HCT116 (cell line): ENCODE measurements at regions not wholly inside any gene's neighbourhood (a gene's known extent, or its start where the extent isn't known, plus 50 kb on each side); places are given as distances from the start of the nearest gene placed in this dataset.

ENCODE experiments used
- ATAC-seq: fragments of 200-7000 bp; cut with Tn5 transposase; 2 replicates; pipeline ENCODE4 v1.9.1; 2020; ENCODE audit warnings: mild to moderate bottlenecking, moderate library complexity
- BruUV-seq: library from RNA; stranded (reverse); fragments of 400-500 nt; replicated peaks from 2 replicates; lab custom pipeline; 2021; lab: Mats Ljungman, UMichigan
- CTCF ChIA-PET: fragments of 300-600 bp; sonication (Branson Sonifier 250); formaldehyde crosslinking; loops from one replicate; lab custom pipeline; 2021; ENCODE audit warnings: antibody characterized with exemption; lab: Charles Lee
- POLR2A ChIA-PET: fragments of 300-600, 350-600 bp; sonication (Branson Sonifier 250); formaldehyde crosslinking; loops from one replicate; lab custom pipeline; 2021; ENCODE audit warnings: antibody characterized with exemption; lab: Charles Lee
- RAD21 ChIA-PET, 2 experiments: fragments of 300-600 bp; sonication (Branson Sonifier 250); formaldehyde crosslinking; loops; one replicate each; lab custom pipeline; 2023; ENCODE audit warnings: low total read pairs in 2 of 2; ENCODE audit not compliant: uncharacterized antibody in 2 of 2, unreplicated experiment in 2 of 2, low non-redundant PET in 1 of 2; lab: Charles Lee
- DNase-seq: peaks from one replicate; pipeline ENCODE4 v3.0.0-alpha.2; 2010; ENCODE audit warnings: low read depth, low spot score
- H2AFZ ChIP-seq: fragments of 200-600 bp; shearing (Covaris generic), sonication (generic); 2 replicates; pipeline ENCODE4 v1.6.1; 2017; ENCODE audit warnings: low read depth, mixed run types, mixed read lengths, antibody characterized with exemption, low read length; ENCODE audit not compliant: poor library complexity, severe bottlenecking
- H3K27ac ChIP-seq: 2 replicates; pipeline ENCODE4 v1.5.1; 2012; ENCODE audit warnings: low read depth, low read length
- H3K27me3 ChIP-seq: fragments of 200-600 bp; sonication (generic); 2 replicates; pipeline ENCODE4 v1.6.1; 2016; ENCODE audit warnings: mixed run types, low read length, mixed read lengths; ENCODE audit not compliant: insufficient read depth
- H3K36me3 ChIP-seq, 2 experiments: fragments of 200-500 bp in 1 of 2; fragments of 200-600 bp in 1 of 2; sonication (Bioruptor generic) in 1 of 2; sonication (generic) in 1 of 2; 2 replicates each; pipeline versions ENCODE4 v1.5.1 to v1.6.1; 2014 to 2016; ENCODE audit warnings: low read length in 2 of 2, inconsistent platforms in 1 of 2, mixed read lengths in 1 of 2, mixed run types in 1 of 2; ENCODE audit not compliant: insufficient read depth in 2 of 2, control insufficient read depth in 1 of 2
- H3K4me1 ChIP-seq, 2 experiments: fragments of 200-600 bp in 1 of 2; sonication (generic) in 1 of 2; 2 replicates each; pipeline versions ENCODE4 v1.5.1 to v1.6.1; 2012 to 2017; ENCODE audit warnings: low read length in 2 of 2, inconsistent platforms in 1 of 2, mild to moderate bottlenecking in 1 of 2, mixed read lengths in 1 of 2, mixed run types in 1 of 2, moderate library complexity in 1 of 2; ENCODE audit not compliant: insufficient read depth in 2 of 2, control insufficient read depth in 1 of 2
- H3K4me2 ChIP-seq: fragments of 200-600 bp; sonication (generic); 2 replicates; pipeline ENCODE4 v1.6.1; 2017; ENCODE audit warnings: mixed run types, low read length, mixed read lengths
- H3K4me3 ChIP-seq, 2 experiments: fragments of 200-600 bp in 1 of 2; sonication (generic) in 1 of 2; replicated peaks in 1 of 2; 2 replicates each; pipeline ENCODE4 v1.5.1; 2011 to 2016; ENCODE audit warnings: low read length in 2 of 2, control low read depth in 1 of 2, low read depth in 1 of 2, mild to moderate bottlenecking in 1 of 2, mixed read lengths in 1 of 2, mixed run types in 1 of 2
- H3K79me2 ChIP-seq: fragments of 200-600 bp; sonication (generic); 2 replicates; pipeline ENCODE4 v1.6.1; 2017; ENCODE audit warnings: mild to moderate bottlenecking, mixed run types, low read length, moderate library complexity, mixed read lengths; ENCODE audit not compliant: insufficient read depth
- H3K9ac ChIP-seq: fragments of 200-600 bp; sonication (generic); 2 replicates; pipeline ENCODE4 v1.6.1; 2016; ENCODE audit warnings: low read length, mixed read lengths
- H3K9me2 ChIP-seq: fragments of 200-600 bp; sonication (generic), shearing (Covaris generic); 2 replicates; pipeline ENCODE4 v1.6.1; 2017; ENCODE audit warnings: mixed run types, mild to moderate bottlenecking, moderate library complexity; ENCODE audit not compliant: insufficient read depth
- H3K9me3 ChIP-seq, 2 experiments: fragments of 200-500 bp in 1 of 2; fragments of 200-600 bp in 1 of 2; sonication (Bioruptor generic) in 1 of 2; sonication (generic) in 1 of 2; 2 replicates each; pipeline ENCODE4 v1.6.1; 2014 to 2017; ENCODE audit warnings: low read length in 2 of 2, mixed read lengths in 2 of 2, inconsistent platforms in 1 of 2, low read depth in 1 of 2, mild to moderate bottlenecking in 1 of 2, mixed run types in 1 of 2, moderate library complexity in 1 of 2; ENCODE audit not compliant: control insufficient read depth in 1 of 2, insufficient read depth in 1 of 2
- H4K20me1 ChIP-seq: fragments of 200-600 bp; sonication (generic), shearing (Covaris generic); 2 replicates; pipeline ENCODE4 v1.6.1; 2017; ENCODE audit warnings: mixed run types, mild to moderate bottlenecking, moderate library complexity; ENCODE audit not compliant: insufficient read depth
- EZH2phosphoT487 ChIP-seq: fragments of 200-600 bp; IDR thresholded peaks from 2 replicates; pipeline ENCODE4 v1.6.1; 2018; ENCODE audit warnings: antibody characterized with exemption, borderline replicate concordance
- FOSL1 ChIP-seq: IDR thresholded peaks from 2 replicates; pipeline ENCODE4 v1.6.1; 2012; ENCODE audit warnings: low read depth
- YY1 ChIP-seq: IDR thresholded peaks from 2 replicates; pipeline ENCODE4 v1.6.1; 2011; ENCODE audit warnings: low read length, low read depth, moderate library complexity, mild to moderate bottlenecking; ENCODE audit not compliant: insufficient replicate concordance; ENCODE audit errors: extremely low read depth
- ZNF274 ChIP-seq: fragments of 200-500 bp; sonication (Bioruptor generic); IDR thresholded peaks from 2 replicates; pipeline ENCODE4 v1.6.1; 2014; ENCODE audit warnings: mild to moderate bottlenecking, low read depth, low read length, inconsistent platforms
- intact Hi-C: fragments of 100-400 bp; cut with micrococcal nuclease; formaldehyde crosslinking; loops from 2 replicates; pipeline ENCODE4 v1.10.0; 2022

DNA sequence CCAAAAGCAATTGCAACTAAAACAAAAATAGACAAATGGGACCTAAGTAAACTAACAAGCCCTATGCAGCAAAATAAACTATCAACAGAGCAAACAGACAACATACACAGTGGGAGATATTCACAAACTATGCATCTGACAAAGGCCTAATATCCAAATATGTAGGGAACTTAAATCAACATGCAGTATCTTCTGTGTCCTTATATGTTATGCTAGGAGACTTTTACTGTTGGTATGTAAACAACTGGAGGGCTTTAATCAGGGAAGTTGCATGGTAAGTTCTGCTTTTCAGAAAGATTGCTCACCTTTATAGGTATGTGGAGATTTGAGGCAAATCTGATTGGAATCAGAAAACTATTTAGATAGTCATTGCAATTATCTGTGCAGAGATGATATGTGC, 461.2 kb upstream of the RIOK2 start:
- ChIA-PET CTCF (no interaction called here), RAD21 (no interaction called here), POLR2A (no interaction called here)
- Histone ChIP-seq H3K79me2 (no peaks in the 10 kb centered on the region), H3K9me2 (no peaks in the 10 kb centered on the region), H3K36me3 (no peaks in the 10 kb centered on the region), H2AFZ (no peak overlapping the region), H3K27me3 (no peaks in the 10 kb centered on the region), H3K4me2 (no peak overlapping the region), H4K20me1 (no peaks in the 10 kb centered on the region), H3K9ac (no peak overlapping the region), H3K4me1 (no peaks in the 10 kb centered on the region), H3K4me3 (no peak overlapping the region), H3K27ac (no peak overlapping the region), H3K9me3 (no peaks in the 10 kb centered on the region)
- no peak for TF ChIP-seq YY1
- TF ChIP-seq EZH2phosphoT487 = no peak
- BruUV-seq = no TSS peak
- DNase-seq (no peak), ATAC-seq (no peak)
- intact Hi-C loops = no loop called here

DNA sequence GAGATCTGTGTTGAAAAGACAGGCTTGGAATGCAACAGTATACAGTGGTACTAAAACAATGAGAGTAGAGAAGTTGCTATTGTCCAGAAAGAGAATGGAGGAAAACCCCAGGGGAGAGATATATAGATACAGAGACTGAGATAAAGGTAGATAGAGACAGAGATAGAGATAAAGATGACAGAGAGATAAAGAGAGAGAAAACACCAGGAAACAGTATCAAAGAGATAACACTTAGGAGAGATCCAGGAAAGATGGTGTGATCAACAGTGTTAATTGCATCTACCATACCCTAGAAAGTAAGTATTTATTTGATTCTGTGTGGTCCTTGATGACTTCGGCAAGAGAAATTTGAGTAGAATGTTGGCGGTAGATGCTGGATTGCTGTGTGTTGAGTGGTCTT, 461.8 kb upstream of the RIOK2 start:
- no peak for DNase-seq
- ChIA-PET RAD21 (no interaction called here), POLR2A (no interaction called here), CTCF (no interaction called here)
- Histone ChIP-seq H3K9ac (no peak overlapping the region), H2AFZ (no peak overlapping the region), H3K79me2 (no peaks in the 10 kb centered on the region), H3K36me3 (no peaks in the 10 kb centered on the region), H3K4me1 (no peaks in the 10 kb centered on the region), H3K4me3 (no peak overlapping the region), H3K9me2 (no peaks in the 10 kb centered on the region), H3K4me2 (no peak overlapping the region), H3K9me3 (no peaks in the 10 kb centered on the region)
- no peak for TF ChIP-seq FOSL1
- no peak for TF ChIP-seq ZNF274
- TF ChIP-seq, all 23 proteins: peak for 0
- intact Hi-C loops = no loop called here
- BruUV-seq = no TSS peak
- Histone ChIP-seq H3K27ac (no peak overlapping the region), H4K20me1 (no peaks in the 10 kb centered on the region), H3K27me3 (no peaks in the 10 kb centered on the region)
- ATAC-seq = no peak
